Memory B cell (primary cell): ENCODE measurements at regions not wholly inside any gene's neighbourhood (a gene's known extent, or its start where the extent isn't known, plus 50 kb on each side); places are given as distances from the start of the nearest gene placed in this dataset.

Source experiments
- ATAC-seq: fragments of 150-1000 bp; cut with Tn5 transposase; 2 replicates; pipeline ENCODE4 v1.10.0; 2021; ENCODE audit warnings: low read depth, mild to moderate bottlenecking, moderate library complexity
- DNase-seq, 2 donors: peaks; one replicate each; pipeline ENCODE4 v3.0.0; 2022; ENCODE audit warnings: low spot score in 2 of 2
- H3K27ac Mint-ChIP-seq: one replicate; pipeline ENCODE4 v1.8.0; 2022; ENCODE audit warnings: mild to moderate bottlenecking, moderate library complexity, mixed read lengths
- H3K27me3 Mint-ChIP-seq: one replicate; pipeline ENCODE4 v1.8.0; 2022; ENCODE audit warnings: mixed read lengths
- H3K36me3 Mint-ChIP-seq: one replicate; pipeline ENCODE4 v1.8.0; 2022; ENCODE audit warnings: mild to moderate bottlenecking, mixed read lengths
- H3K4me1 Mint-ChIP-seq: one replicate; pipeline ENCODE4 v1.8.0; 2022; ENCODE audit warnings: mixed read lengths
- H3K4me3 Mint-ChIP-seq: one replicate; pipeline ENCODE4 v1.8.0; 2022; ENCODE audit warnings: mild to moderate bottlenecking, moderate library complexity, mixed read lengths
- H3K9me3 Mint-ChIP-seq: one replicate; pipeline ENCODE4 v1.8.0; 2022; ENCODE audit warnings: mixed read lengths

DNA sequence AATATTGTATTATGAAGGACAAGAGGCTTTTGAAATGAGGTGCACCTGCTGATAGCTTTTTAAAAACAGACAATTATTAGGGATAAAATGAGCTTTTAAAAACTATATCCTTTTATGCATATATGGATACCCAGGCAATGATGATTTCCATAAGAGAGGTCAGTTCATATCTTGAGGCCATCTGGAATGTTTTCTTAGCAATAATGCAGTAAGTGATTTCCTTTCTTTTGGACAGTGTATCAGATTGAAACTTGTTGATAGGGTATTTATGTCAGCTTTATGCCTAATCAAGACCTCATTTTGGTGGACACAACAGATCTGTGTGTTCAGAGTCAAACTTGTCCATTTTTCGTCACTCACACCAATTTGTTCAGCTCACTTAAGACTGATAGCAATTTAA is 413.5 kb upstream of the WWC1 start:
- DNase-seq (no peak), ATAC-seq (no peak)
- H3K27ac Mint-ChIP-seq, result no peak overlapping the region
- H3K4me1 Mint-ChIP-seq, result no peaks in the 10 kb centered on the region
- H3K36me3 Mint-ChIP-seq, result no peaks in the 10 kb centered on the region
- no peak overlapping the region for H3K4me3 Mint-ChIP-seq
- H3K27me3 Mint-ChIP-seq, result no peaks in the 10 kb centered on the region
- peaks cover 10% of the 10 kb centered on the region for H3K9me3 Mint-ChIP-seq

- DNase-seq (no peak), ATAC-seq (no peak)
- H3K4me3 Mint-ChIP-seq, result no peak overlapping the region
- no peaks in the 10 kb centered on the region for H3K27me3 Mint-ChIP-seq
- peaks cover 5% of the 10 kb centered on the region for H3K9me3 Mint-ChIP-seq
- no peaks in the 10 kb centered on the region for H3K36me3 Mint-ChIP-seq
- no peaks in the 10 kb centered on the region for H3K4me1 Mint-ChIP-seq
- no peak overlapping the region for H3K27ac Mint-ChIP-seq
Observed at GRCh38 chr5:167880420-167880819, 411.0 kb upstream of the WWC1 start.

DNA sequence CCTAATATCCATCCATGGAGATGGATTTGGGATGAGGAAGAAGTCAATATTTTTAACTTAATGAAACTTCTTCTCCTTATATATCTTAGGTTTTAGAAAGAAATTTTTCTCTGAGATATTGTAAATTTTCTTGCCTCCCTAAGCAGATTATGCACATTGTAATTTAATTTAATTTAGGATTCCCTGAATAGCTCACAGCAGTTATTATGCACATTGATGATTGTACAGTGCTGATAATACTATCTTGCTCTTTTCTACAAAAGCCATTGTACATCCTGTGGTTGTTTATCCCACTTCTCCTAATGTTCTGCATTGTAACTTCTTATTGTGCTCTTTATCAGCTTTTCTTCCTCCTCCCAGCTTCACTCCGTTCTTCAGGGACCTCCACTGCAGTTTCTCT is 410.4 kb upstream of the WWC1 start:
- peaks cover 2% of the 10 kb centered on the region for H3K27me3 Mint-ChIP-seq
- H3K9me3 Mint-ChIP-seq, result peaks cover 5% of the 10 kb centered on the region
- no peaks in the 10 kb centered on the region for H3K36me3 Mint-ChIP-seq
- H3K4me1 Mint-ChIP-seq, result no peaks in the 10 kb centered on the region
- no peak overlapping the region for H3K27ac Mint-ChIP-seq
- ATAC-seq (no peak), DNase-seq (no peak)
- no peak overlapping the region for H3K4me3 Mint-ChIP-seq

DNA sequence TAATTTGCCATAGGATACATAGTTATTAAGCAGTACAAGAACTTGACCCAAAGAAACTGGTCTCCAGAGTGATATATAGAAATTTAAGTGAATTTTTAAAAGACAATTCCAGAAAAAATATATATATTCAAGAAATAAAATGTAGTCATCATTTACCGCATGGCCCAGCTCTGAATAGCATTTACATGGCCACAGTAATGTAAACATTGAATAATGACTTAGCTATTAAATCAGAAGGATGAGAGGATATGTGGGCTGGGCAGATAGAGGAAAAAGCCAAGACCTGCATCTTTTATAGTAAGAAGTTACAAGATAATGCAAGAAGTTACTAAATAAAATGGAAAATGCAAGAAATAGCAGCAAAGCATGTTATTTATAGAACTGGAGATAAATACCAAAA is 405.2 kb upstream of the WWC1 start:
- Mint-ChIP-seq H3K4me1 (no peaks in the 10 kb centered on the region), H3K4me3 (no peak overlapping the region), H3K27me3 (peaks cover 2% of the 10 kb centered on the region), H3K36me3 (no peaks in the 10 kb centered on the region), H3K27ac (no peak overlapping the region), H3K9me3 (peaks cover 11% of the 10 kb centered on the region)
- no peak for ATAC-seq
- DNase-seq, result no peak

- DNase-seq, result no peak
- Mint-ChIP-seq H3K4me1 (no peaks in the 10 kb centered on the region), H3K9me3 (peaks cover 6% of the 10 kb centered on the region), H3K27ac (no peak overlapping the region), H3K4me3 (no peak overlapping the region), H3K27me3 (peaks cover 2% of the 10 kb centered on the region), H3K36me3 (no peaks in the 10 kb centered on the region)
- no peak for ATAC-seq
Observed at GRCh38 chr5:167888393-167888792, 403.1 kb upstream of the WWC1 start.

GRCh38 chr5:167889276-167889675 is 402.2 kb upstream of the WWC1 start:
- no peak overlapping the region for H3K4me3 Mint-ChIP-seq
- no peaks in the 10 kb centered on the region for H3K4me1 Mint-ChIP-seq
- no peak for ATAC-seq
- H3K27ac Mint-ChIP-seq, result no peak overlapping the region
- H3K27me3 Mint-ChIP-seq, result peaks cover 2% of the 10 kb centered on the region
- DNase-seq, result no peak
- no peaks in the 10 kb centered on the region for H3K36me3 Mint-ChIP-seq
- H3K9me3 Mint-ChIP-seq, result peaks cover 6% of the 10 kb centered on the region

DNA sequence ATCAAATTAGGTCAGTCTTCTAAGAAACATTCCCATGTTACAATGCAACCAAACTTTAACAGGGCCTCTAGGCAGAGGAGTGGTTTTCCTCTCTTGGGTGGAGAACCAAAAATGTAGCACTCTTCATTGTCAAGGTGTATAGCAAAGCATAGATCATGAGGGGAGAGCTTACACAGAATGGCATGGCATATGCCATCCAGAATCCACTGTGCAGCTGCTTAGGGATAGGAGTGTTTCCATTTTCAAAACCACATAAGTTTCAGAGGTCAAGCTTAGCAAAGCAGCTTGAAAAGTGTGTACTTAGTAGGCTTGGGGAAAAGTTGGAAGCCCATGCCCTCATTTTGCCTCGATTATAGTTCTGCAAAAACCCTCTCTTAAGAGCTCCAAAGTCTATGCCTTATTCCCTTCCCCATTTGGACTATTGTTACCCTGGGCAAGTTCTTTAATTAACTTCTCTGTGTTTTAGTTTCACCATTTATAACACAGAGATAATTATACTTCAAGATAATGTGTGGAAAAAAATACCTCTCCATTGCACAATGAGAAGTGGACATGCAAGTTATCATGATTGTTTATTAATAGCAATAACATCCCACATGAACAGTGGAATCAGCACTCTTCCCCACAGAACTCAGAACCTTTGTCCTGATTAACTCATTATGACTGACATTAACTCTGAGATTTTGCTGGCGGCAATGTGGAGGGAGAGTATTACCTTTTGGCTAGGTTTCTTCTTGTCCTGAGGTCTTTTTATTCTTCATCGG is 398.9 kb upstream of the WWC1 start:
- DNase-seq, result no peak
- no peak for ATAC-seq
- Mint-ChIP-seq H3K36me3 (no peaks in the 10 kb centered on the region), H3K27ac (no peak overlapping the region), H3K4me3 (no peak overlapping the region), H3K4me1 (no peaks in the 10 kb centered on the region), H3K27me3 (no peaks in the 10 kb centered on the region), H3K9me3 (peaks cover 10% of the 10 kb centered on the region)

DNA sequence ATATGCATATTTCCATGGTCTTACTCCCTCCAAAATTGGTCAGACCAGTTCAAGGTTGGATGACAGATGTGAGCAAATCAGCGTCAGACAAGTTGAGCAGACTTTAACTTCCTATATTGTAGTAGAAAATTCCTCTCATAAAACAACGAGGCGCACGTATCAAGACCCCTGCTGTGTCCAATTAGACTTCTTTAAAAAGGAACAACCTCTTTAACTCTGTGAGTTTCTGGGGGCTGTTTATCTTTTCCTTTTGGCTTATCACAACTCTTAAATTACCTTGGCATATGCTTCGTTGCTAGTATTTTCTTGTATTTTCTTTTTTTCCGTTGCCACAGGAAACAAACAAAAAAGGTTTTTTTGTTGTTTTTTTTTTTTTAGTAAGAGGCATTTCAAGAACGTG is 398.2 kb upstream of the WWC1 start:
- no peaks in the 10 kb centered on the region for H3K4me1 Mint-ChIP-seq
- peaks cover 10% of the 10 kb centered on the region for H3K9me3 Mint-ChIP-seq
- no peak for ATAC-seq
- no peak overlapping the region for H3K27ac Mint-ChIP-seq
- H3K4me3 Mint-ChIP-seq, result no peak overlapping the region
- H3K27me3 Mint-ChIP-seq, result no peaks in the 10 kb centered on the region
- no peaks in the 10 kb centered on the region for H3K36me3 Mint-ChIP-seq
- no peak for DNase-seq

DNA sequence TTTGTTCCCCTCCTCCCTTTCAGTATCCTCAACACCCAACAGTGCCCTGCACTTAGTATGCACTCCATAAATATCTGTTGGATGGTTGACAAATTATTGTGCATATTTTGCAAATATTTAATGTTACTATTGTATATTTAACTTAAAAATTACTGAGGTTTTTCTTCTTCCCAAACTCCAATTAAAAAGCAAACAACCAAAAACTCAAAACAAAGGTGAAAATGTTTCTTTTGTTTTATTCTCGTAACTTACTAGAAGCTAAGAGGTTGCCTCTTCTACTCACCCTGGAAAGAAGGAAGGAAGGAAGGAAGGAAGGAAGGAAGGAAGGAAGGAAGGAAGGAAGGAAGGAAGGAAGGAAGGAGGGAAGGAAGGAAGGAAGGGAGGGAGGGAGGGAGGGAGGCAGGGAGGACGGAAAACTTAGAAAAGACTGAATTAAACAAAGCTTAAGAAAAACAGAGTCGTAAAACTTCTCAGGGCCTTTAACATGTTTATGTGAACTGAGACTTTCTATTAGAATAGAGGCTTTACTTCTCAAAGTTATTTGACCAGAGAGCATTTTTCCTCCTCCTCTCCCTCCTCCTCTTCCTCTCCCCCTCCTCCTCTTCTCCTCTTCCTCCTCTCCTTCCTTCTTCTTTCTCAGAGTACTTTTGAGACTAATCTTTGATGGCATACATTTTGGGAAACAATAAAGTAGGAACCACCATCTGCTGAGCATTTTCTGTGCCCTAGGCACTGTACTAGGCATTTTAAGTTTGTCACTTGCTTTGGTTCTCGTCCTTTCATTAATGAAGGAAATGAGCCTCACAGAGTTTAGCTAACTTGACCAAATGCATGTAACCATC is 396.6 kb upstream of the WWC1 start:
- DNase-seq (no peak), ATAC-seq (no peak)
- Mint-ChIP-seq H3K4me1 (no peaks in the 10 kb centered on the region), H3K27ac (no peak overlapping the region), H3K27me3 (no peaks in the 10 kb centered on the region), H3K36me3 (no peaks in the 10 kb centered on the region), H3K9me3 (peaks cover 9% of the 10 kb centered on the region), H3K4me3 (no peak overlapping the region)

DNA sequence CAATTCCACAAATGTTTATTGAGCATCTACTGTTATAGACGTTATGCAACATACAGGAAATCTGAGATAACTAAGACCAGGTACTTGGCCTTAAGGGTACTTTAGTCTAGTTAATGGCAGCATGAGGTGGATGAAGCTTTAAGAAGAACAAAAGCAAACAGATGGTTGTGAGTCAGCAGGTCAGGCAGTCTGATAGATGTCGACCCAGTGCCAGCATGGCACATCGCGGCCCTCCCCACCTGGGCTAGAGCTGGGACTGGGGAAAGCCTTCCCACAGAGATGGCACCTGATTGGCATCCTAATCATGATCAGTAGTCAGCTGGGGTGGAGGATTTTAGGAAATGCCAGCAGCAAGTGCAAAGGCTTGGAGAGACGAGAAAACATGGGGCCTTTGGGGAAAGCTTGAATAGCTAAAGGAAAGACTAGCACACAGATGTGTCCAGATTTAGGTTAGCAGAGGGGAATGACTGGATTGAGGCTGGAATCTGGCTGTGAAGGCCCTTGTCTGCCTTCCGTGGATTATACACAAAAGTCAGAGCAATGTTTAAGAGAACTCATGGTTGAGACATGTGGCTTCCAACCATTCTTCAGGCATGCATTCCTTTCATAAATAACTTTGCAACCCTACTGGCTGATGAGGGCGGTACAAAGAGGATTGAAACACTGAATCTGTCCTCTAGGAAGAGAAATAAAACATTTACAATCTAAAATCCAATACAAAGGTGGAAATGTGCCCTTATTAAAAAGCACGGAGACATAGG is 395.4 kb upstream of the WWC1 start:
- DNase-seq, result no peak
- ATAC-seq, result no peak
- H3K4me3 Mint-ChIP-seq, result no peak overlapping the region
- no peaks in the 10 kb centered on the region for H3K27me3 Mint-ChIP-seq
- H3K9me3 Mint-ChIP-seq, result peaks cover 9% of the 10 kb centered on the region
- no peaks in the 10 kb centered on the region for H3K36me3 Mint-ChIP-seq
- H3K27ac Mint-ChIP-seq, result no peak overlapping the region
- H3K4me1 Mint-ChIP-seq, result no peaks in the 10 kb centered on the region

DNA sequence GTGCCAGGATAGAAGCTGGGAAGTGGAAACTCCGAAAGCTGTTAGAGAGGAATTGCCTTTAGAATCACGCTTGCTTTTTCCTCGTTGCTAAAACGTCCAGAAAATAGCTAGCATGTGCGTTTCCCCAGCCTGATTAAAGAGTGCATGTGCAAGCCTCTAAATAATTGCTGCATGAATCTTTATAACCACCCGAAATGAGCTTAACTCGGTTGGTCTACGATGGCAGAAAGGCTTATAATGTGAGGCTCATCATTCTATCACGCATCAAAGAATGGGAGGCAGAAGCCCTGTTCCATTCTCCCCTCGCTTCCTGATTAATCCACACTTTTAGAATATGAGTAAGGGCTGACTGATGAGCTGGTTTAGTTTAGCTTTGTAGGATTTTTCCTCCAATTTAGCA is 394.6 kb upstream of the WWC1 start:
- peaks cover 9% of the 10 kb centered on the region for H3K9me3 Mint-ChIP-seq
- no peaks in the 10 kb centered on the region for H3K27me3 Mint-ChIP-seq
- H3K27ac Mint-ChIP-seq, result no peak overlapping the region
- ATAC-seq (no peak), DNase-seq (no peak)
- no peaks in the 10 kb centered on the region for H3K36me3 Mint-ChIP-seq
- H3K4me3 Mint-ChIP-seq, result no peak overlapping the region
- no peaks in the 10 kb centered on the region for H3K4me1 Mint-ChIP-seq

DNA sequence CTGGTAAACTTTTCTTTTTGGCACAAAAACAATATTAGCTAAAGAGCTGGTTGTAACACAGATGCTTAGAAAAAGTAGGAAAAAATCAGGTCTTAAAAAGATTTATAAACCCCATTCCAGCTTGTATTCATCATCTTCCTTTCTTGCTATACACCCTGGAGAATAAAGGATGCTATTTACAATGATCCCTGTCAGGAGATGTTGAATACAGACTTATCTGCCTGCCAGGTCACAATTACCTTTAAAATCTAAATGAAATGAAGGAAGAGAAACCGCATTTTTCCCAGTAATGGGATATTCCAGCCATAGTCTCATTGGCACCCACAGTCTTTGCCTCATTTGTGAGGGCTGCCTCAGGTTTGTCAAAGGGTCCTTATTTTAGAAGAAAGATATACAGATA is 394.1 kb upstream of the WWC1 start:
- Mint-ChIP-seq H3K4me3 (no peak overlapping the region), H3K36me3 (no peaks in the 10 kb centered on the region), H3K27me3 (no peaks in the 10 kb centered on the region), H3K9me3 (peaks cover 9% of the 10 kb centered on the region), H3K27ac (no peak overlapping the region), H3K4me1 (no peaks in the 10 kb centered on the region)
- no peak for DNase-seq
- no peak for ATAC-seq

DNA sequence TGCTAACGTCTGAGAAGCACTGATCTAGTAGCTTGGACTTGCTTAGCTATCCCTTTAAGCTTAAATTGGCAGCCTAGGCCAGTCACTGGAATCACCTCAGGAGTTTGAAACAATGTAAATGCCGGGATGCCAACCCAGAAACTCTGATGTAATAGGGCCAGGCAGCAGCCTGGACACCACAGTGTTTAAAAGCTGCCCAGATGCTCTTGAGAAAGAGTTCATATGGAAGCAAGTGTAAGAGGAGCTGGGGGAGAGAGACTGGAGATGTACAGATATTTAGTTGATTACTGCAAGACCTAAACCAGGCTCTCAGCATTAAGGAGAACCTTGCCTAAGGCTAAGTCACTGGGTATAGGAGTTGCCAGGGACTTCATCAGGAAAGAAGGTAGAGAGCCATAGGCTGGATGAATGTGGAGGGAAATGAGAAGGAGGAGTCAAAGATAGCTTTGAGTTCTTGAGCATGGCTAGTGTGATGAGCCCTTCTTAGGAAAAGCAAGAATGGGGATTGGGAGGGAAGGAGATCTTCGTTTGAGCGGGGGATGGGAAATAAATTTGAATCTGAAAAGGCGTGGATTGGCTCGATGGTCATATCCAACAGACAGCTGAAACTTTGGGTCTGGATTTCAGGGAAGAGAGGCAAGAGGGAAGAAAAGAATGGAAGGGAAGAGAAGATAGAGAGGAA is 392.9 kb upstream of the WWC1 start:
- no peaks in the 10 kb centered on the region for H3K27me3 Mint-ChIP-seq
- H3K27ac Mint-ChIP-seq, result no peak overlapping the region
- DNase-seq, result no peak
- H3K9me3 Mint-ChIP-seq, result peaks cover 9% of the 10 kb centered on the region
- no peaks in the 10 kb centered on the region for H3K4me1 Mint-ChIP-seq
- H3K36me3 Mint-ChIP-seq, result no peaks in the 10 kb centered on the region
- no peak overlapping the region for H3K4me3 Mint-ChIP-seq
- ATAC-seq, result no peak
